DOHH2 (cell line): ENCODE measurements at regions not wholly inside any gene's neighbourhood (a gene's known extent, or its start where the extent isn't known, plus 50 kb on each side); places are given as distances from the start of the nearest gene placed in this dataset.

Source experiments
- H3F3A ChIP-seq: fragments of 200-600 bp; sonication (generic), shearing (Covaris generic); 2 replicates; pipeline ENCODE4 v1.6.0; 2016; ENCODE audit warnings: antibody characterized with exemption, mild to moderate bottlenecking; ENCODE audit not compliant: control insufficient read depth, insufficient read depth
- H3K27ac ChIP-seq: fragments of 200-600 bp; sonication (generic); 2 replicates; pipeline ENCODE4 v1.5.1; 2014; ENCODE audit warnings: low read depth, mild to moderate bottlenecking, low read length, moderate library complexity
- H3K27me3 ChIP-seq: fragments of 200-600 bp; sonication (generic); 2 replicates; pipeline ENCODE4 v1.6.1; 2014; ENCODE audit warnings: mild to moderate bottlenecking, low read length, mixed read lengths; ENCODE audit not compliant: control insufficient read depth
- H3K36me3 ChIP-seq: fragments of 200-600 bp; sonication (generic); 2 replicates; pipeline ENCODE4 v1.6.1; 2014; ENCODE audit warnings: mild to moderate bottlenecking, low read length, moderate library complexity, mixed read lengths; ENCODE audit not compliant: control insufficient read depth
- H3K4me1 ChIP-seq: fragments of 200-600 bp; sonication (generic); 2 replicates; pipeline ENCODE4 v1.6.1; 2014; ENCODE audit warnings: mild to moderate bottlenecking, low read length, mixed read lengths; ENCODE audit not compliant: control insufficient read depth
- H3K4me2 ChIP-seq: fragments of 200-600 bp; sonication (generic); 2 replicates; pipeline ENCODE4 v1.6.0; 2014; ENCODE audit warnings: mild to moderate bottlenecking, low read length, moderate library complexity
- H3K4me3 ChIP-seq: fragments of 200-600 bp; sonication (generic); 2 replicates; pipeline ENCODE4 v1.5.1; 2014; ENCODE audit warnings: mild to moderate bottlenecking, low read length, mixed read lengths
- H3K79me2 ChIP-seq: fragments of 200-600 bp; sonication (generic); 2 replicates; pipeline ENCODE4 v1.6.1; 2014; ENCODE audit warnings: mild to moderate bottlenecking, low read length, mixed read lengths; ENCODE audit not compliant: control insufficient read depth
- H3K9me2 ChIP-seq: fragments of 200-600 bp; sonication (generic); replicated peaks from 2 replicates; pipeline ENCODE4 v1.6.1; 2014; ENCODE audit warnings: mild to moderate bottlenecking, low read length, mixed read lengths; ENCODE audit not compliant: control insufficient read depth
- H3K9me3 ChIP-seq: fragments of 200-600 bp; sonication (generic); 2 replicates; pipeline ENCODE4 v1.6.1; 2014; ENCODE audit warnings: antibody characterized with exemption, low read length, mixed read lengths; ENCODE audit not compliant: control insufficient read depth, insufficient read depth
- H4K20me1 ChIP-seq: fragments of 200-600 bp; sonication (generic); 2 replicates; pipeline ENCODE4 v1.6.0; 2014; ENCODE audit warnings: low read depth, mild to moderate bottlenecking, antibody characterized with exemption, low read length, moderate library complexity; ENCODE audit not compliant: control insufficient read depth, insufficient read depth
- EZH2phosphoT487 ChIP-seq: fragments of 200-600 bp; sonication (generic); IDR thresholded peaks from 2 replicates; pipeline ENCODE4 v1.6.1; 2017; ENCODE audit warnings: borderline replicate concordance, mild to moderate bottlenecking, antibody characterized with exemption, low read length, moderate library complexity, mixed read lengths
- TF ChIP-seq, protein P1 (sequence below): fragments of 200-600 bp; sonication (generic); IDR thresholded peaks from one replicate; pipeline ENCODE4 v1.5.1; 2014; ENCODE audit warnings: antibody characterized with exemption, mild to moderate bottlenecking, low read depth, low read length; ENCODE audit not compliant: poor library complexity, severe bottlenecking

DNA sequence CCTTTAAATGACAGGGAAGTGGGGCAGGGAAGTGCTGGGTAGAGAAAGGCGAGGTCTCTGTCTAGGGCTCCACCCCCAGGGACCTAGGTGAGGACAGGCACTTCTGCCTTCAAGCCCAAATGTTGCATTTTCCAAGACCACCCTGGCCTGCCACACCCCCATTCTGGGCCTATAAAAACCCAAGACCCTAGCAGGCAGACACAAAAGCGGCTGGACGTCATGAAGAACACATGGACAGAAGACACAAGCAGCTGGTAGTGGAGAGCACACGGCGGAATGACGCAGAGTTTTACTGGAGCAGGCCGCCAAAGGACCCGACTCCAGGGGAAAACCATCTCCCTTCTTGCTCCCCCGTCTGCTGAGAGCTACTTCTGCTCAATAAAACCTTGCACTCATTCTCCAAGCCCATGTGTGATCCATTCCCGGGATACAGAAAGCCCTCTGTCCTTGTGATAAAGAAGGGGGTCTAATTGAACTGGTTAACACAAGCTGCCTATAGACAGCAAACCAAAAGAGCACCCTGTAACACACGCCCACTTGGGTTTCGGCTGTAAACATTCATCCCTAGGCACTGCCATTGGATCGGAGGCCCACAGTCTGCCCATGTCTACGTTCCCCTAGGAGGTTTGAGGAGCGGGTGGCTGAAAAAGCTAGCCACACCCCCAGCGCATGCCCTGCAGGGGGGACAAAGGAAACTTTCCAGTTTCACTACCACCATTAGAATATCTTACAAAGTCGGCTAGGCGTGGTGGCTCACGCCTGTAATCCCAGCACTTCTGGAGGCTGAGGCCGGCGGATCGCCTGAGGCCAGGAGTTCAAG, 622.2 kb upstream of the SALL1 start:
- no peak overlapping the region for H3K4me3 ChIP-seq
- H3F3A ChIP-seq, result no peaks in the 10 kb centered on the region
- no peaks in the 10 kb centered on the region for H3K9me3 ChIP-seq
- no peaks in the 10 kb centered on the region for H3K36me3 ChIP-seq
- H3K4me2 ChIP-seq, result no peak overlapping the region
- no peaks in the 10 kb centered on the region for H4K20me1 ChIP-seq
- no peak overlapping the region for H3K27ac ChIP-seq
- TF ChIP-seq, protein P1, sequence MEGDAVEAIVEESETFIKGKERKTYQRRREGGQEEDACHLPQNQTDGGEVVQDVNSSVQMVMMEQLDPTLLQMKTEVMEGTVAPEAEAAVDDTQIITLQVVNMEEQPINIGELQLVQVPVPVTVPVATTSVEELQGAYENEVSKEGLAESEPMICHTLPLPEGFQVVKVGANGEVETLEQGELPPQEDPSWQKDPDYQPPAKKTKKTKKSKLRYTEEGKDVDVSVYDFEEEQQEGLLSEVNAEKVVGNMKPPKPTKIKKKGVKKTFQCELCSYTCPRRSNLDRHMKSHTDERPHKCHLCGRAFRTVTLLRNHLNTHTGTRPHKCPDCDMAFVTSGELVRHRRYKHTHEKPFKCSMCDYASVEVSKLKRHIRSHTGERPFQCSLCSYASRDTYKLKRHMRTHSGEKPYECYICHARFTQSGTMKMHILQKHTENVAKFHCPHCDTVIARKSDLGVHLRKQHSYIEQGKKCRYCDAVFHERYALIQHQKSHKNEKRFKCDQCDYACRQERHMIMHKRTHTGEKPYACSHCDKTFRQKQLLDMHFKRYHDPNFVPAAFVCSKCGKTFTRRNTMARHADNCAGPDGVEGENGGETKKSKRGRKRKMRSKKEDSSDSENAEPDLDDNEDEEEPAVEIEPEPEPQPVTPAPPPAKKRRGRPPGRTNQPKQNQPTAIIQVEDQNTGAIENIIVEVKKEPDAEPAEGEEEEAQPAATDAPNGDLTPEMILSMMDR, result no peak
- no peak for TF ChIP-seq EZH2phosphoT487
- H3K27me3 ChIP-seq, result no peaks in the 10 kb centered on the region
- no peaks in the 10 kb centered on the region for H3K9me2 ChIP-seq
- no peaks in the 10 kb centered on the region for H3K79me2 ChIP-seq
- no peaks in the 10 kb centered on the region for H3K4me1 ChIP-seq

DNA sequence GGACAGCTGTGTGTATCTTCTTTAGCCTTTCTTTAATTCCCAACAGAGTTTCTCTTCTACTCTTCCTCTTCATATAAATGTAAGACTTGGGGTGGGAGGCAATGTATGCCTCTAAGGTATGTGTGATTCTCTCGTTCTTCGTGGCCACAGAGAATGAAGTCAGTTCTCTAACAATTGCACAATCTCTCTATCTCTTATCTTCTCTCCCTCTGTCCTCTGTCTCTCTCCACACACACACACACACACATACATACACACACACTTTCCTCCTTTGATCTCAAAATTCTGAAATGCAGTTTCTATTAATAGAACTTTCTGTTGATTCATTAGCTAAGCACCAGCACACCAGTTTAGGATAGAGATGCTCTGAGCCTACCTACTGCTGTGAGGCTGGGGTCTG, 615.7 kb upstream of the SALL1 start:
- Histone ChIP-seq H3F3A (no peaks in the 10 kb centered on the region), H3K9me2 (no peaks in the 10 kb centered on the region), H3K4me2 (no peak overlapping the region), H3K9me3 (no peaks in the 10 kb centered on the region), H3K4me1 (no peaks in the 10 kb centered on the region), H3K27ac (no peak overlapping the region), H4K20me1 (no peaks in the 10 kb centered on the region), H3K36me3 (no peaks in the 10 kb centered on the region), H3K27me3 (no peaks in the 10 kb centered on the region), H3K79me2 (no peaks in the 10 kb centered on the region), H3K4me3 (no peak overlapping the region)
- TF ChIP-seq, protein P1, result no peak
- no peak for TF ChIP-seq EZH2phosphoT487

DNA sequence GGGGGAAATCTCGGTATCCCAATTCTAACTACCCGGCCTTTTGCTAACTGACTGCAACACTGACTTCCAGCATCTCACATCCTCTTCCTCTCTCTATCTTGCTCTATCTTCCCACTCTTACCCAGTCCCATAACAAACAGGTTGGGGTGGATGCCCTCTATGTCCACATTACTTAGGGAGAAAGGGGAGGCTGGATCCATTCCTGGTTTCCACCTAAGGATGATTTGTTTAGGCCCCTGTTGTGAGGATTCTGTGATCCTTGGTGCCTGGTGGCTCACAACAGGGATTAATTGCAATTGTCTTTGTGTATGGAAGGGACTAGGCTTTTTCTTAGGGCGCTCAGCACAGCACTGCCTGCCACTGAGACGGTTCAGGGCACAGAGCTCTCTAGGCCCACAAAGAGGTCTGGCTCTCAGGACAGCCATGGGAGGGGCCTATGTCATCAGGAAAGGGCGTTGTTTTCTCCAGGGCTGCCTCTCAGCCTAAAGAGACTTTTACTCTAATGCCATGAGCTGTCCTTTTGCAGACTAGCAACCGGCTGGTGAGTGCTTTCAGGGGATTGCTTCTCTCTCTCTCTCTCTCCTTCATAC, 612.1 kb upstream of the SALL1 start:
- Histone ChIP-seq H3K9me2 (no peaks in the 10 kb centered on the region), H3K4me1 (no peaks in the 10 kb centered on the region), H3K79me2 (no peaks in the 10 kb centered on the region), H4K20me1 (no peaks in the 10 kb centered on the region), H3F3A (no peaks in the 10 kb centered on the region), H3K27ac (no peak overlapping the region), H3K27me3 (no peaks in the 10 kb centered on the region; the same call in 1 of the 2 replicates), H3K9me3 (no peaks in the 10 kb centered on the region), H3K4me3 (no peak overlapping the region), H3K4me2 (no peak overlapping the region), H3K36me3 (no peaks in the 10 kb centered on the region)
- TF ChIP-seq EZH2phosphoT487, result no peak
- TF ChIP-seq, protein P1, result no peak
